HEK293T (cell line): ENCODE measurements at regions not wholly inside any gene's neighbourhood (a gene's known extent, or its start where the extent isn't known, plus 50 kb on each side); places are given as distances from the start of the nearest gene placed in this dataset.

Source experiments
- ARNT ChIP-seq: fragments of 450-650 bp; IDR thresholded peaks from 2 replicates; pipeline ENCODE4 v1.6.1; 2017; ENCODE audit warnings: mild to moderate bottlenecking
- HDGF ChIP-seq: fragments of 450-650 bp; IDR thresholded peaks from 2 replicates; pipeline ENCODE4 v1.6.1; 2017; ENCODE audit warnings: antibody characterized with exemption, borderline replicate concordance
- TARDBP ChIP-seq: fragments of 450-650 bp; IDR thresholded peaks from 2 replicates; pipeline ENCODE4 v1.6.1; 2016

DNA sequence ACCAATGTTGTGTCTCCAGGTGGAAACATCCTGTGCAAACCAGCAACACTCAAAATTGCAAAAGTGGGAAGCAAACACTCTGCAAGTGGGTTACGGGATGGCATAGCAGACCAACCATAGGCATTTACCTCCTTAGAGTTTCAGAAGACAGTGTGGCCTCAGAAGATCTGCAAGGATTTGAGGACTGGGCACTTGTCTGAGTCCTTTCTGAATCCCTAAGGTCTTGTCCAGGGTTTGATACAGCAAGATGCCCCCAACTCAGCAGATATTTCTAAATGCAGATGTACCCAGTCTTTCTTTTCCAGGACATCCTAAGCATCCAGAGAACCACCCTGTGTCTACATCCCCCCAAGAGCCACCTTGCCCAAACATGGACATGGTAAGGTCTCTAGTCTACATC lies 51.7 kb upstream of the SHANK2 start:
- TF ChIP-seq ARNT (no peak), HDGF (no peak), TARDBP (no peak)
